Skeletal muscle tissue (tissue), 3 donors: ENCODE measurements at regions not wholly inside any gene's neighbourhood (a gene's known extent, or its start where the extent isn't known, plus 50 kb on each side); places are given as distances from the start of the nearest gene placed in this dataset.
"Not testable (repeated sequence)": the region's sequence is repeated elsewhere in the genome, so short reads cannot be mapped to it uniquely, and the experiment has no call there.

Experiments used
- H3K27ac ChIP-seq: one replicate; pipeline ENCODE4 v1.7.0; 2013; ENCODE audit warnings: mild to moderate bottlenecking, low read depth, low read length, inconsistent platforms
- H3K27me3 ChIP-seq, 3 donors: one replicate each; pipeline ENCODE4 v1.7.0; 2013; ENCODE audit warnings: low read length in 3 of 3; ENCODE audit not compliant: control insufficient read depth in 3 of 3, insufficient read depth in 3 of 3
- H3K36me3 ChIP-seq, 3 donors: one replicate each; pipeline ENCODE4 v1.7.0; 2013; ENCODE audit warnings: low read length in 3 of 3; ENCODE audit not compliant: control insufficient read depth in 3 of 3, insufficient read depth in 3 of 3
- H3K4me1 ChIP-seq, 3 donors: one replicate each; pipeline ENCODE4 v1.7.0; 2013; ENCODE audit warnings: low read length in 3 of 3, mild to moderate bottlenecking in 3 of 3; ENCODE audit not compliant: control insufficient read depth in 3 of 3, insufficient read depth in 3 of 3
- H3K4me3 ChIP-seq, 3 donors: one replicate each; pipeline ENCODE4 v1.7.0; 2013; ENCODE audit warnings: low read length in 3 of 3
- H3K9ac ChIP-seq, 3 donors: one replicate each; pipeline ENCODE4 v1.7.0; 2013; ENCODE audit warnings: low read length in 3 of 3, mild to moderate bottlenecking in 3 of 3, moderate library complexity in 2 of 3, low read depth in 1 of 3
- H3K9me3 ChIP-seq, 3 donors: one replicate each; pipeline ENCODE4 v1.7.0; 2013; ENCODE audit warnings: low read length in 3 of 3; ENCODE audit not compliant: control insufficient read depth in 3 of 3
- donor health status: Osteomylitis.

DNA sequence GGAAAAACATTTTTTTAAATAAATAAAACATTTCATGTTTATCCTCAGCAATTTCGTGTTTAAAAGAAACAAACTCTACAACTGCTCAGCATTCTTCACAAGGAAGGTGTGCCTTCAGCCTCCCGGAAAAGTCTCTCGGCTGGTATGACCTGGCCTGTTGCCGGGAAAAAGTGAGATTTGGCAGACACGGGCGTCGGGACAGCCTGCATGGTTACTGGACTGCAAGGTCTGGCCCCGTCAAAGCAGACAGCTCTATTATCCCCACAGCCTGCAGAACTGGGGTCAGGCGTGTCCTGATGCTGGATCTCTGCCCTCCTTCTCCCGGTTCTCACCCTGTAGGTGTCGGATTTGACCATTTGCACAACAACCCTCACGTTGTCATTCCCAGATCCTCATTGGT is 120.3 kb upstream of the SPATA31C2 start:
- Histone ChIP-seq H3K9me3 (peaks cover 0 to 3% (median 0%) of the 10 kb centered on the region in 3 donors), H3K27me3 (no peaks in the 10 kb centered on the region), H3K9ac (no peak overlapping the region), H3K4me3 (no peak overlapping the region), H3K4me1 (peaks cover 5 to 7% (median 6%) of the 10 kb centered on the region in 3 donors), H3K27ac (no peak overlapping the region), H3K36me3 (no peaks in the 10 kb centered on the region)

DNA sequence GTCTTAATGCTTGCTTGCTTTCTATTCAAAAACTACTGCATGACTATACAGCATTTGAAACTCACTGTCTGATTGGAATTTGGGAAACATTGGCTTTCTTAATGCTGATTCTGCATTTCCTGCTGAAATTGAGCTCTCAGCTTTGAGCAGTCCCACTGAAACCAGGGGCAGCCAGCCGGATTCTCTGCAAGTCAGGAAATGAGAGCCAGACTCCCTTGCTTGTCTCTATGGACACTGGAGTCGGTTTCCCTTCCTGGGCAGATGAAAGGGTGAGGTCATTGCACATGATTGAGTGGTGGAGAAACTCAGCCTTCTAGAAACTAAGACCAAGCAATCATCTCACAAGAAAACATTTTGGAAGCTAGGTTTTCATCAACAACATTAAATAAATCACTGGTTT is 119.7 kb upstream of the SPATA31C2 start:
- H3K27ac ChIP-seq, result no peak overlapping the region
- H3K27me3 ChIP-seq, result no peaks in the 10 kb centered on the region
- no peak overlapping the region for H3K9ac ChIP-seq
- no peak overlapping the region for H3K4me3 ChIP-seq
- H3K36me3 ChIP-seq, result no peaks in the 10 kb centered on the region
- peaks cover 0 to 3% (median 0%) of the 10 kb centered on the region in 3 donors for H3K9me3 ChIP-seq
- peaks cover 5 to 7% (median 6%) of the 10 kb centered on the region in 3 donors for H3K4me1 ChIP-seq

DNA sequence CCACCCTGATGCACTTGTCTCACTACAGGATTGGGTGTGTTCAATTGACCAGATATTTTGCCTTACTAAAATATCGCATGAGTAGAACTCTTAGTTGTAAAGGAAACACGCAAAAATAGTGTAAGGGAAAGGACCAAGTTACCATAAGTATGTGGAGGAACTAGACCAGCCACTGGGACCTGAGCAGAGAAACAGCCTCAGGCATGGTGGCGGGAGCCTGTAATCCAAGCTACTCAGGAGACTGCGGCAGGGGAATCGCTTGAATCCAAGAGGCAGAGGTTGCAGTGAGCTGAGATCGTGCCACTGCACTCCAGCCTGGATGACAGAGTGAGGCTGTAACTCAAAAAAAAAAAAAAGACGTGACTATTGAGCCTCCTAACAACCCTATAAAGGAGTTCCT is 117.9 kb upstream of the SPATA31C2 start:
- Histone ChIP-seq H3K27ac (no peak overlapping the region), H3K4me1 (peaks cover 5 to 7% (median 6%) of the 10 kb centered on the region in 3 donors), H3K4me3 (no peak overlapping the region), H3K9ac (no peak overlapping the region), H3K27me3 (no peaks in the 10 kb centered on the region), H3K36me3 (no peaks in the 10 kb centered on the region), H3K9me3 (peaks cover 2 to 7% (median 5%) of the 10 kb centered on the region in 3 donors)

DNA sequence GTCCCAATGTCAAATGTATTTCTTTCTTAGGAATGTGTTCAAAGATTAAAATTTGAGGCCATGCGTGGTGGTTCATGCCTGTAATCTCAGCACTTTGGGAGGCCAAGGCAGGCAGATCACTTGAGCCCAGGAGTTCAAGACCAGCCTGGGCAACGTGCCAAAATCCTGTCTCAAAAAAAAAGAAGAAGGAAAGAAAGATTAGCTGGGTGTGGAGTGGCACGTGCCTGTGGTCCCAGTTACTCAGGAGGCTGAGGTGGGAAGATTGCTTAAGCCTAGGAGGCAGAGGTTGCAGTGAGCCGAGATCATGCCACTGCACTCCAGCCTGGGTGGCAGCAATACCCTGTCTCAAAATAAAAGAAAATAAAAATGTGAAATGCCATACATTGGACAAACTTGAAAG is 117.5 kb upstream of the SPATA31C2 start:
- H3K4me3 ChIP-seq, H3K27me3 ChIP-seq, H3K27ac ChIP-seq, H3K9me3 ChIP-seq, H3K36me3 ChIP-seq, H3K4me1 ChIP-seq, H3K9ac ChIP-seq: not testable (repeated sequence)

DNA sequence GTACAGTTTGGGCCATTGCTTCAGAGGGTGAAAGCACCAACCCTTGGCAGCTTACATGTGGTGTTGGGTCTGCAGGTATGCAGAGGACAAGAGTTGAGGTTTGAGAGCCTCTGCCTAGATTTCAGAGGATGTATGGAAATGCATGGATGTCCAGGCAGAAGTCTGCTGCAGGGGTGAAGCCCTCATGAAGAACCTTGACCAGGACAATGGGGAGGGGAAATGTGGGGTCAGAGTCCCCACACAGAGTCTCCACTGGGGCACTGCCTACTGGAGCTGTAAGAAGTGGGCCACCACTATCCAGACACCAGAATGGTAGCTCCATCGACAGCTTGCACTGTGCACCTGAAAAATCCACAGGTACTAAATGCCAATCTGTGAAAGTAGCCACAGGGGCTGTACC is 113.6 kb upstream of the SPATA31C2 start:
- H3K27ac ChIP-seq, result no peak overlapping the region
- no peaks in the 10 kb centered on the region for H3K4me1 ChIP-seq
- no peaks in the 10 kb centered on the region for H3K36me3 ChIP-seq
- H3K9ac ChIP-seq, result no peak overlapping the region
- H3K27me3 ChIP-seq, result no peaks in the 10 kb centered on the region
- no peak overlapping the region for H3K4me3 ChIP-seq
- H3K9me3 ChIP-seq, result peaks cover 2 to 5% (median 4%) of the 10 kb centered on the region in 3 donors

GRCh38 chr9:88243736-88244135 is 105.5 kb upstream of the SPATA31C2 start:
- no peaks in the 10 kb centered on the region for H3K4me1 ChIP-seq
- no peak overlapping the region for H3K27ac ChIP-seq
- no peaks in the 10 kb centered on the region for H3K9me3 ChIP-seq
- no peak overlapping the region for H3K9ac ChIP-seq
- no peak overlapping the region for H3K4me3 ChIP-seq
- no peaks in the 10 kb centered on the region for H3K36me3 ChIP-seq
- no peaks in the 10 kb centered on the region for H3K27me3 ChIP-seq

- no peak overlapping the region for H3K4me3 ChIP-seq
- no peak overlapping the region for H3K27ac ChIP-seq
- no peaks in the 10 kb centered on the region for H3K27me3 ChIP-seq
- no peaks in the 10 kb centered on the region for H3K9me3 ChIP-seq
- no peaks in the 10 kb centered on the region for H3K36me3 ChIP-seq
- no peak overlapping the region for H3K9ac ChIP-seq
- H3K4me1 ChIP-seq, result peaks cover 0 to 2% (median 0%) of the 10 kb centered on the region in 3 donors
These were observed 104.6 kb upstream of the SPATA31C2 start for GRCh38 chr9:88242879-88243278.

GRCh38 chr9:88237991-88238571 is 99.8 kb upstream of the SPATA31C2 start:
- no peak overlapping the region for H3K27ac ChIP-seq
- peaks cover 0 to 13% (median 7%) of the 10 kb centered on the region in 3 donors for H3K4me1 ChIP-seq

DNA sequence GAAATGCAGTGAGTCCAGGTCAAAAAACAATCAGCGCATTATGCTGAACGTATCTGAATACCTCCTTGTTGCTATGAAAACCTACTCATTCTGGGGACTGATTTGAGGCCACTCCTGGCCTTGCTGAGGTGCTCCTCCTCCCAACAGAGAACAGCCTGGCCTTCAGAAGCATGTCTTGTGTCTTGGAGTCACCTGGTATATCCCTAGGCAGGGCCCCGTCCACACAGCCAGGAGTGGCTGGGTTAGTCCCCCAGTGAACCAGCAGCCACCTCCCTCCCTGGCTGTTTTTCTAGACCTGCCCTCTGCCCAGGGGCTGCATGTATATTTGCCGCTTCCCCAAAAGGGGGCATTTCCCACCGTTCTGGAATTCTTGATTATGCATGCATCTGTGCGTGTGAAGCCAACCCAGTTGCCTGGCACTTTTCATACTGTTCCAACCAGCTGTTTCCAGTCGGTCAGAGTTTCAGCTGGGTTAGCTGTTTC is 99.2 kb upstream of the SPATA31C2 start:
- H3K9ac ChIP-seq, result no peak overlapping the region
- no peaks in the 10 kb centered on the region for H3K27me3 ChIP-seq
- no peak overlapping the region for H3K4me3 ChIP-seq
- peaks cover 0 to 13% (median 7%) of the 10 kb centered on the region in 3 donors for H3K4me1 ChIP-seq
- H3K27ac ChIP-seq, result no peak overlapping the region
- no peaks in the 10 kb centered on the region for H3K36me3 ChIP-seq
- H3K9me3 ChIP-seq, result peaks cover 0 to under 1% (median 0%) of the 10 kb centered on the region in 3 donors

More at GRCh38 chr9:88237991-88238571, 99.8 kb upstream of the SPATA31C2 start:
- Histone ChIP-seq H3K9ac (no peak overlapping the region), H3K27me3 (no peaks in the 10 kb centered on the region), H3K36me3 (no peaks in the 10 kb centered on the region), H3K9me3 (no peaks in the 10 kb centered on the region), H3K4me3 (no peak overlapping the region)

DNA sequence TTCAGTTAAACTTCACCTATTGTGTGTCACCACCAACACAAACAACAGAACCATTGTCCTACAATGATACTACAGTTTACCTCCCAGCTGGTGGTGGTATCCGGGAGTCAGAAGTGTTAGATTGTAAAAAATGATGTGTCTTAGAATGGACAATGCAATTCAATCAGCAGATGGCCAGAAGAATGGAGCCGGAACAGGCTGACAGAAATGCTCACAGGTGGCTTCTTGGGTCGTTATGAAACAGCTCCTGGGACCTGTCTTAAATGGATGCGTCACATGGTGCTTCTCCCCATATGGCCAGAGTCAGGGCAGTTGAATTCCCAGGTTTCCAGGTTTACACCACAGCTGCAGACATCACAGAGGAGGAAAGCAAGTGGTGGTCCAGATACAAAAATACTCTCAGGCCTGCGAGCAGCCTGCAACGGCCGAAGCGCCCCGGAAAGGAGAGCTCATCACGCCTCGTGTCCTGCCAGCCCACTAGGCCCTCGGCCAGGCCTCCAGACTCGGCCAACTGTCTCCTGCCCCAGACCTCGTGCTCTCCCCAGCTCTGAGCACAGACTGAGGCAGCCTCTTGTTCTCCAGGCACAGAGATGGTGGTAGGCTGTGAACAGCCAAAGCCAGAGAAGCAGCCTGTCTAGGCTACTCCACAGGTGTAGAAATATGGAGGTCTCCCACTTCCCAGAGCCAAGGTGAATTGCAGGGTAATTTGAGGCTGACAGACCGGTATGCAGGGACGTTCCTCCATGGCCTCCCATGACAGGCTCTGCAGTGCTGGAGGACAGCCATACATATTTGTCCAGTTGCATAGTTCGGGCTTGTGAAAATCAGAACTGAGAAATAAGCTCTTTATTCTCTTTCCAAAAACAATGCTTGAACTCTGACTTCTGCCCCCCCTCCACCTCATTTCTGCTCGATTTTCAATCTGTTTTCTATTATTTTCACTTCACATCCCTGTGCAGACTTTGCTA is 98.5 kb upstream of the SPATA31C2 start:
- Histone ChIP-seq H3K9ac (no peak overlapping the region), H3K36me3 (no peaks in the 10 kb centered on the region), H3K27me3 (no peaks in the 10 kb centered on the region), H3K4me1 (peaks cover 0 to 13% (median 7%) of the 10 kb centered on the region in 3 donors), H3K27ac (no peak overlapping the region), H3K9me3 (peaks cover 0 to 3% (median 0%) of the 10 kb centered on the region in 3 donors), H3K4me3 (no peak overlapping the region)
